HCT116 (cell line): ENCODE measurements at regions not wholly inside any gene's neighbourhood (a gene's known extent, or its start where the extent isn't known, plus 50 kb on each side); places are given as distances from the start of the nearest gene placed in this dataset.

ENCODE experiments used
- ATAC-seq: fragments of 200-7000 bp; cut with Tn5 transposase; 2 replicates; pipeline ENCODE4 v1.9.1; 2020; ENCODE audit warnings: mild to moderate bottlenecking, moderate library complexity
- BruUV-seq: library from RNA; stranded (reverse); fragments of 400-500 nt; replicated peaks from 2 replicates; lab custom pipeline; 2021; lab: Mats Ljungman, UMichigan
- CTCF ChIA-PET: fragments of 300-600 bp; sonication (Branson Sonifier 250); formaldehyde crosslinking; loops from one replicate; lab custom pipeline; 2021; ENCODE audit warnings: antibody characterized with exemption; lab: Charles Lee
- POLR2A ChIA-PET: fragments of 300-600, 350-600 bp; sonication (Branson Sonifier 250); formaldehyde crosslinking; loops from one replicate; lab custom pipeline; 2021; ENCODE audit warnings: antibody characterized with exemption; lab: Charles Lee
- RAD21 ChIA-PET, 2 experiments: fragments of 300-600 bp; sonication (Branson Sonifier 250); formaldehyde crosslinking; loops; one replicate each; lab custom pipeline; 2023; ENCODE audit warnings: low total read pairs in 2 of 2; ENCODE audit not compliant: uncharacterized antibody in 2 of 2, unreplicated experiment in 2 of 2, low non-redundant PET in 1 of 2; lab: Charles Lee
- DNase-seq: peaks from one replicate; pipeline ENCODE4 v3.0.0-alpha.2; 2010; ENCODE audit warnings: low read depth, low spot score
- H2AFZ ChIP-seq: fragments of 200-600 bp; shearing (Covaris generic), sonication (generic); 2 replicates; pipeline ENCODE4 v1.6.1; 2017; ENCODE audit warnings: low read depth, mixed run types, mixed read lengths, antibody characterized with exemption, low read length; ENCODE audit not compliant: poor library complexity, severe bottlenecking
- H3K27ac ChIP-seq: 2 replicates; pipeline ENCODE4 v1.5.1; 2012; ENCODE audit warnings: low read depth, low read length
- H3K27me3 ChIP-seq: fragments of 200-600 bp; sonication (generic); 2 replicates; pipeline ENCODE4 v1.6.1; 2016; ENCODE audit warnings: mixed run types, low read length, mixed read lengths; ENCODE audit not compliant: insufficient read depth
- H3K36me3 ChIP-seq, 2 experiments: fragments of 200-500 bp in 1 of 2; fragments of 200-600 bp in 1 of 2; sonication (Bioruptor generic) in 1 of 2; sonication (generic) in 1 of 2; 2 replicates each; pipeline versions ENCODE4 v1.5.1 to v1.6.1; 2014 to 2016; ENCODE audit warnings: low read length in 2 of 2, inconsistent platforms in 1 of 2, mixed read lengths in 1 of 2, mixed run types in 1 of 2; ENCODE audit not compliant: insufficient read depth in 2 of 2, control insufficient read depth in 1 of 2
- H3K4me1 ChIP-seq, 2 experiments: fragments of 200-600 bp in 1 of 2; sonication (generic) in 1 of 2; 2 replicates each; pipeline versions ENCODE4 v1.5.1 to v1.6.1; 2012 to 2017; ENCODE audit warnings: low read length in 2 of 2, inconsistent platforms in 1 of 2, mild to moderate bottlenecking in 1 of 2, mixed read lengths in 1 of 2, mixed run types in 1 of 2, moderate library complexity in 1 of 2; ENCODE audit not compliant: insufficient read depth in 2 of 2, control insufficient read depth in 1 of 2
- H3K4me2 ChIP-seq: fragments of 200-600 bp; sonication (generic); 2 replicates; pipeline ENCODE4 v1.6.1; 2017; ENCODE audit warnings: mixed run types, low read length, mixed read lengths
- H3K4me3 ChIP-seq, 2 experiments: fragments of 200-600 bp in 1 of 2; sonication (generic) in 1 of 2; replicated peaks in 1 of 2; 2 replicates each; pipeline ENCODE4 v1.5.1; 2011 to 2016; ENCODE audit warnings: low read length in 2 of 2, control low read depth in 1 of 2, low read depth in 1 of 2, mild to moderate bottlenecking in 1 of 2, mixed read lengths in 1 of 2, mixed run types in 1 of 2
- H3K79me2 ChIP-seq: fragments of 200-600 bp; sonication (generic); 2 replicates; pipeline ENCODE4 v1.6.1; 2017; ENCODE audit warnings: mild to moderate bottlenecking, mixed run types, low read length, moderate library complexity, mixed read lengths; ENCODE audit not compliant: insufficient read depth
- H3K9ac ChIP-seq: fragments of 200-600 bp; sonication (generic); 2 replicates; pipeline ENCODE4 v1.6.1; 2016; ENCODE audit warnings: low read length, mixed read lengths
- H3K9me2 ChIP-seq: fragments of 200-600 bp; sonication (generic), shearing (Covaris generic); 2 replicates; pipeline ENCODE4 v1.6.1; 2017; ENCODE audit warnings: mixed run types, mild to moderate bottlenecking, moderate library complexity; ENCODE audit not compliant: insufficient read depth
- H3K9me3 ChIP-seq, 2 experiments: fragments of 200-500 bp in 1 of 2; fragments of 200-600 bp in 1 of 2; sonication (Bioruptor generic) in 1 of 2; sonication (generic) in 1 of 2; 2 replicates each; pipeline ENCODE4 v1.6.1; 2014 to 2017; ENCODE audit warnings: low read length in 2 of 2, mixed read lengths in 2 of 2, inconsistent platforms in 1 of 2, low read depth in 1 of 2, mild to moderate bottlenecking in 1 of 2, mixed run types in 1 of 2, moderate library complexity in 1 of 2; ENCODE audit not compliant: control insufficient read depth in 1 of 2, insufficient read depth in 1 of 2
- H4K20me1 ChIP-seq: fragments of 200-600 bp; sonication (generic), shearing (Covaris generic); 2 replicates; pipeline ENCODE4 v1.6.1; 2017; ENCODE audit warnings: mixed run types, mild to moderate bottlenecking, moderate library complexity; ENCODE audit not compliant: insufficient read depth
- EGR1 ChIP-seq: IDR thresholded peaks from 2 replicates; pipeline ENCODE4 v1.6.1; 2012; ENCODE audit warnings: low read depth
- JUND ChIP-seq: IDR thresholded peaks from 2 replicates; pipeline ENCODE4 v1.6.1; 2012
- TCF7L2 ChIP-seq: IDR thresholded peaks from 2 replicates; pipeline ENCODE4 v1.7.0; 2011; ENCODE audit warnings: borderline replicate concordance, inconsistent platforms; ENCODE audit not compliant: insufficient read depth, insufficient read length; ENCODE audit errors: extremely low read depth
- ZFX ChIP-seq: fragments of 450-650 bp; IDR thresholded peaks from 2 replicates; pipeline ENCODE4 v1.6.1; 2017
- intact Hi-C: fragments of 100-400 bp; cut with micrococcal nuclease; formaldehyde crosslinking; loops from 2 replicates; pipeline ENCODE4 v1.10.0; 2022
- TF ChIP-seq, protein P1 (sequence below): IDR thresholded peaks from 2 replicates; pipeline ENCODE4 v1.6.1; 2012; ENCODE audit warnings: low read depth
- TF ChIP-seq, protein P2 (sequence below): IDR thresholded peaks from 2 replicates; pipeline ENCODE4 v1.6.1; 2011; ENCODE audit warnings: mild to moderate bottlenecking, low read length, moderate library complexity; ENCODE audit not compliant: insufficient replicate concordance; ENCODE audit errors: extremely low read depth

DNA sequence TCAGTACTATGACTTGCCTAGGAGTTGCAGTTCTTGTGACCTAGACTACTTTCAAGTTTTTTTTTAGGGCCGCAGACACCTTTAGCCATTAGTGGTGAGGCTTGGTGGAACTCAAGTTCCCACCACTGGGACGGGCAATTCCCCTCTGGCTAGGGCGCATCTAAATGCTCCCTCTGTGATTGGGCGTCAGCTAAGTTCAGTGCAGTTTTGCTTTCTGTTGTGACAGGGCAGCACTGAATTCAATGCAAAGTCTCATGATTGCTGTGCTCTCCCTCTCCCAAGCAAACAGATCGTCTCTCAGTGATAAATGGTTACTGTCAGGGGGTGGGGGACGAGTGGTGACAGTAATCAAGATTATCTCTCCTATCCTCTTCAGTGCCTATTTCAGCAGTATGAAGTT, 52.7 kb upstream of the FRMPD3 start:
- no peaks in the 10 kb centered on the region for H3K79me2 ChIP-seq
- no peaks in the 10 kb centered on the region for H3K27me3 ChIP-seq
- H3K4me2 ChIP-seq, result no peak overlapping the region
- ATAC-seq (no peak), DNase-seq (no peak)
- H3K4me3 ChIP-seq, result no peak overlapping the region
- no TSS peak for BruUV-seq
- H3K9ac ChIP-seq, result no peak overlapping the region
- ChIA-PET CTCF (no interaction called here), POLR2A (no interaction called here), RAD21 (no interaction called here)
- intact Hi-C loops, result no loop called here
- H3K4me1 ChIP-seq, result no peaks in the 10 kb centered on the region
- H4K20me1 ChIP-seq, result no peaks in the 10 kb centered on the region
- no peaks in the 10 kb centered on the region for H3K9me2 ChIP-seq
- TF ChIP-seq JUND (no peak), TCF7L2 (no peak), ZFX (no peak), EGR1 (no peak)
- TF ChIP-seq, protein P1, sequence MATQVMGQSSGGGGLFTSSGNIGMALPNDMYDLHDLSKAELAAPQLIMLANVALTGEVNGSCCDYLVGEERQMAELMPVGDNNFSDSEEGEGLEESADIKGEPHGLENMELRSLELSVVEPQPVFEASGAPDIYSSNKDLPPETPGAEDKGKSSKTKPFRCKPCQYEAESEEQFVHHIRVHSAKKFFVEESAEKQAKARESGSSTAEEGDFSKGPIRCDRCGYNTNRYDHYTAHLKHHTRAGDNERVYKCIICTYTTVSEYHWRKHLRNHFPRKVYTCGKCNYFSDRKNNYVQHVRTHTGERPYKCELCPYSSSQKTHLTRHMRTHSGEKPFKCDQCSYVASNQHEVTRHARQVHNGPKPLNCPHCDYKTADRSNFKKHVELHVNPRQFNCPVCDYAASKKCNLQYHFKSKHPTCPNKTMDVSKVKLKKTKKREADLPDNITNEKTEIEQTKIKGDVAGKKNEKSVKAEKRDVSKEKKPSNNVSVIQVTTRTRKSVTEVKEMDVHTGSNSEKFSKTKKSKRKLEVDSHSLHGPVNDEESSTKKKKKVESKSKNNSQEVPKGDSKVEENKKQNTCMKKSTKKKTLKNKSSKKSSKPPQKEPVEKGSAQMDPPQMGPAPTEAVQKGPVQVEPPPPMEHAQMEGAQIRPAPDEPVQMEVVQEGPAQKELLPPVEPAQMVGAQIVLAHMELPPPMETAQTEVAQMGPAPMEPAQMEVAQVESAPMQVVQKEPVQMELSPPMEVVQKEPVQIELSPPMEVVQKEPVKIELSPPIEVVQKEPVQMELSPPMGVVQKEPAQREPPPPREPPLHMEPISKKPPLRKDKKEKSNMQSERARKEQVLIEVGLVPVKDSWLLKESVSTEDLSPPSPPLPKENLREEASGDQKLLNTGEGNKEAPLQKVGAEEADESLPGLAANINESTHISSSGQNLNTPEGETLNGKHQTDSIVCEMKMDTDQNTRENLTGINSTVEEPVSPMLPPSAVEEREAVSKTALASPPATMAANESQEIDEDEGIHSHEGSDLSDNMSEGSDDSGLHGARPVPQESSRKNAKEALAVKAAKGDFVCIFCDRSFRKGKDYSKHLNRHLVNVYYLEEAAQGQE, result no peak
- TF ChIP-seq, protein P2, sequence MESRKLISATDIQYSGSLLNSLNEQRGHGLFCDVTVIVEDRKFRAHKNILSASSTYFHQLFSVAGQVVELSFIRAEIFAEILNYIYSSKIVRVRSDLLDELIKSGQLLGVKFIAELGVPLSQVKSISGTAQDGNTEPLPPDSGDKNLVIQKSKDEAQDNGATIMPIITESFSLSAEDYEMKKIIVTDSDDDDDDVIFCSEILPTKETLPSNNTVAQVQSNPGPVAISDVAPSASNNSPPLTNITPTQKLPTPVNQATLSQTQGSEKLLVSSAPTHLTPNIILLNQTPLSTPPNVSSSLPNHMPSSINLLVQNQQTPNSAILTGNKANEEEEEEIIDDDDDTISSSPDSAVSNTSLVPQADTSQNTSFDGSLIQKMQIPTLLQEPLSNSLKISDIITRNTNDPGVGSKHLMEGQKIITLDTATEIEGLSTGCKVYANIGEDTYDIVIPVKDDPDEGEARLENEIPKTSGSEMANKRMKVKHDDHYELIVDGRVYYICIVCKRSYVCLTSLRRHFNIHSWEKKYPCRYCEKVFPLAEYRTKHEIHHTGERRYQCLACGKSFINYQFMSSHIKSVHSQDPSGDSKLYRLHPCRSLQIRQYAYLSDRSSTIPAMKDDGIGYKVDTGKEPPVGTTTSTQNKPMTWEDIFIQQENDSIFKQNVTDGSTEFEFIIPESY, result no peak
- H2AFZ ChIP-seq, result no peak overlapping the region
- H3K36me3 ChIP-seq, result no peaks in the 10 kb centered on the region
- no peak overlapping the region for H3K27ac ChIP-seq
- no peaks in the 10 kb centered on the region for H3K9me3 ChIP-seq
